B cell (primary cell): ENCODE measurements at regions not wholly inside any gene's neighbourhood (a gene's known extent, or its start where the extent isn't known, plus 50 kb on each side); places are given as distances from the start of the nearest gene placed in this dataset.

Source experiments
- ATAC-seq: fragments of 200-7000 bp; cut with Tn5 transposase; one replicate; pipeline ENCODE4 v1.10.0; 2021; ENCODE audit warnings: low read depth, mild to moderate bottlenecking, moderate number of reproducible peaks, moderate library complexity
- CTCF ChIA-PET: fragments of 350-600 bp; sonication (Branson Sonifier 250); formaldehyde crosslinking; loops from one replicate; lab custom pipeline; 2021; ENCODE audit warnings: antibody characterized with exemption, inconsistent platforms; lab: Charles Lee
- POLR2A ChIA-PET: fragments of 350-600 bp; sonication (Branson Sonifier 250); formaldehyde crosslinking; loops from one replicate; lab custom pipeline; 2021; ENCODE audit warnings: antibody characterized with exemption; lab: Charles Lee
- DNase-seq: peaks from one replicate; pipeline ENCODE4 v3.0.0; 2013
- H2AFZ ChIP-seq: 2 replicates; pipeline ENCODE4 v1.6.1; 2012; ENCODE audit warnings: mild to moderate bottlenecking, low read depth, low read length; ENCODE audit not compliant: insufficient read depth, poor library complexity, severe bottlenecking
- H3K27ac ChIP-seq, 2 donors: 1 replicate in 1 of 2; 2 replicates in 1 of 2; pipeline ENCODE4 v1.5.1; 2012 to 2013; ENCODE audit warnings: low read length in 2 of 2, mild to moderate bottlenecking in 2 of 2, moderate library complexity in 1 of 2
- H3K27me3 ChIP-seq, 4 experiments: fragments of 200-600 bp in 1 of 4; sonication (generic) in 1 of 4; replicated peaks in 1 of 4; 1 replicate in 2 of 4; 2 replicates in 2 of 4; pipeline versions ENCODE4 v1.6.1 to v1.7.0; 2013 to 2016; ENCODE audit warnings: low read length in 3 of 4, mild to moderate bottlenecking in 2 of 4, mixed read lengths in 1 of 4, moderate library complexity in 1 of 4; ENCODE audit not compliant: insufficient read depth in 4 of 4, control insufficient read depth in 3 of 4; ENCODE audit errors: control extremely low read depth in 1 of 4
- H3K36me3 ChIP-seq, 2 experiments: replicated peaks in 1 of 2; 1 replicate in 1 of 2; 2 replicates in 1 of 2; pipeline versions ENCODE4 v1.6.1 to v1.7.1; 2013; ENCODE audit warnings: low read length in 1 of 2; ENCODE audit not compliant: insufficient read depth in 2 of 2, control insufficient read depth in 1 of 2; ENCODE audit errors: control extremely low read depth in 1 of 2, extremely low read depth in 1 of 2
- H3K4me1 ChIP-seq, 2 donors: fragments of 200-600 bp in 1 of 2; sonication (generic) in 1 of 2; 1 replicate in 1 of 2; 2 replicates in 1 of 2; pipeline versions ENCODE4 v1.5.1 to v1.6.1; 2013 to 2017; ENCODE audit warnings: low read length in 2 of 2; ENCODE audit not compliant: control insufficient read depth in 2 of 2, insufficient read depth in 2 of 2
- H3K4me2 ChIP-seq: replicated peaks from 2 replicates; pipeline ENCODE3; 2012; ENCODE audit warnings: mild to moderate bottlenecking, low read depth, low read length; ENCODE audit not compliant: poor library complexity, severe bottlenecking
- H3K4me3 ChIP-seq, 5 experiments: fragments of 200-600 bp in 1 of 5; sonication (generic) in 1 of 5; 1 replicate in 3 of 5; 2 replicates in 2 of 5; pipeline versions ENCODE4 v1.5.1 to v1.7.0; 2011 to 2016; ENCODE audit warnings: low read length in 4 of 5, mild to moderate bottlenecking in 4 of 5, low read depth in 2 of 5, control low read depth in 1 of 5, moderate library complexity in 1 of 5; ENCODE audit not compliant: insufficient read depth in 1 of 5; ENCODE audit errors: control extremely low read depth in 1 of 5, extremely low read depth in 1 of 5
- H3K79me2 ChIP-seq: fragments of 200-600 bp; sonication (generic); one replicate; pipeline ENCODE4 v1.6.0; 2016; ENCODE audit warnings: low read length; ENCODE audit not compliant: control insufficient read depth, insufficient read depth
- H3K9ac ChIP-seq: fragments of 200-600 bp; sonication (generic); 2 replicates; pipeline ENCODE4 v1.6.1; 2017; ENCODE audit warnings: mild to moderate bottlenecking, low read length, moderate library complexity
- H3K9me3 ChIP-seq, 3 donors: one replicate each; pipeline versions ENCODE4 v1.6.1 to v1.7.1; 2013; ENCODE audit warnings: low read length in 2 of 3; ENCODE audit not compliant: control insufficient read depth in 2 of 3, insufficient read depth in 1 of 3; ENCODE audit errors: control extremely low read depth in 1 of 3
- H4K20me1 ChIP-seq: 2 replicates; pipeline ENCODE4 v1.6.0; 2012; ENCODE audit warnings: mild to moderate bottlenecking, low read length; ENCODE audit not compliant: insufficient read depth, control insufficient read depth, poor library complexity, severe bottlenecking
- H3K27ac Mint-ChIP-seq: one replicate; pipeline ENCODE4 v1.8.0; 2021; ENCODE audit warnings: mixed read lengths
- H3K27me3 Mint-ChIP-seq: one replicate; pipeline ENCODE4 v1.8.0; 2021; ENCODE audit warnings: mixed read lengths
- H3K4me1 Mint-ChIP-seq: one replicate; pipeline ENCODE4 v1.8.0; 2021; ENCODE audit warnings: mixed read lengths
- H3K4me3 Mint-ChIP-seq: one replicate; pipeline ENCODE4 v1.8.0; 2021; ENCODE audit warnings: mixed read lengths
- H3K9me3 Mint-ChIP-seq: one replicate; pipeline ENCODE4 v1.8.0; 2022; ENCODE audit warnings: mixed read lengths; ENCODE audit not compliant: insufficient read depth
- CTCF ChIP-seq: fragments of 200-600 bp; IDR thresholded peaks from one replicate; pipeline ENCODE4 v1.8.0; 2022; ENCODE audit warnings: antibody characterized with exemption, mild to moderate bottlenecking
- EZH2 ChIP-seq: IDR thresholded peaks from 2 replicates; pipeline ENCODE4 v1.6.1; 2012; ENCODE audit warnings: borderline replicate concordance, low read depth, mild to moderate bottlenecking, moderate library complexity, low read length; ENCODE audit not compliant: insufficient read depth, poor library complexity, severe bottlenecking
- WGBS: methylation state at CpG from one replicate; pipeline ENCODE4 v1.1.5; 2013; ENCODE audit warnings: missing lambda C conversion rate; ENCODE audit not compliant: insufficient coverage; 5-methylcytosine and 5-hydroxymethylcytosine counted together
- intact Hi-C: fragments of 100-400 bp; cut with micrococcal nuclease; formaldehyde crosslinking; loops from one replicate; pipeline ENCODE4 v1.10.0; 2022

GRCh38 chr3:193983846-193984818, 151.8 kb upstream of the HES1 start:
- DNase-seq, result no peak
- ChIA-PET CTCF (no interaction called here), POLR2A (no interaction called here)
- H3K36me3 ChIP-seq, result no peaks in the 10 kb centered on the region
- H4K20me1 ChIP-seq, result no peaks in the 10 kb centered on the region
- no peak overlapping the region for H3K4me3 ChIP-seq
- H3K27ac ChIP-seq, result no peak overlapping the region
- 79% methylated on average over 7 of the region's 7 CpGs for WGBS
- Mint-ChIP-seq H3K27me3 (peaks cover 27% of the 10 kb centered on the region), H3K27ac (no peak overlapping the region), H3K9me3 (no peaks in the 10 kb centered on the region), H3K4me3 (no peak overlapping the region), H3K4me1 (no peaks in the 10 kb centered on the region)
- no peaks in the 10 kb centered on the region for H3K79me2 ChIP-seq
- peaks cover 0 to 13% (median 0%) of the 10 kb centered on the region in 4 experiments for H3K27me3 ChIP-seq
- no peak for TF ChIP-seq EZH2
- no peak for TF ChIP-seq CTCF
- H3K4me1 ChIP-seq, result no peaks in the 10 kb centered on the region
- no peaks in the 10 kb centered on the region for H3K9me3 ChIP-seq
- no peak overlapping the region for H3K9ac ChIP-seq
- H3K4me2 ChIP-seq, result no peak overlapping the region
- ATAC-seq, result no peak
- H2AFZ ChIP-seq, result no peak overlapping the region
- intact Hi-C loops, result no loop called here

- DNase-seq, result no peak
- peaks cover 0 to 13% (median 0%) of the 10 kb centered on the region in 4 experiments for H3K27me3 ChIP-seq
- ChIA-PET POLR2A (no interaction called here), CTCF (no interaction called here)
- no peaks in the 10 kb centered on the region for H3K36me3 ChIP-seq
- H3K4me3 Mint-ChIP-seq, result no peak overlapping the region
- H3K9me3 ChIP-seq, result peaks cover 0 to 1% (median 0%) of the 10 kb centered on the region in 3 donors
- H3K4me3 ChIP-seq, result no peak overlapping the region
- H3K9me3 Mint-ChIP-seq, result peaks cover 3% of the 10 kb centered on the region
- no peak for ATAC-seq
- no peak overlapping the region for H3K27ac ChIP-seq
- intact Hi-C loops, result no loop called here
- TF ChIP-seq CTCF (no peak), EZH2 (no peak)
- no peak overlapping the region for H3K27ac Mint-ChIP-seq
- no peak overlapping the region for H2AFZ ChIP-seq
- H4K20me1 ChIP-seq, result no peaks in the 10 kb centered on the region
- H3K27me3 Mint-ChIP-seq, result peaks cover 24% of the 10 kb centered on the region
- H3K9ac ChIP-seq, result no peak overlapping the region
- no peak overlapping the region for H3K4me2 ChIP-seq
- WGBS, result no CpG with 5 or more reads among the region's 6 CpGs
- no peaks in the 10 kb centered on the region for H3K4me1 Mint-ChIP-seq
- no peaks in the 10 kb centered on the region for H3K4me1 ChIP-seq
- H3K79me2 ChIP-seq, result no peaks in the 10 kb centered on the region
These were observed 151.1 kb upstream of the HES1 start for GRCh38 chr3:193984876-193985275.
